HS-27A (cell line): ENCODE measurements at regions not wholly inside any gene's neighbourhood (a gene's known extent, or its start where the extent isn't known, plus 50 kb on each side); places are given as distances from the start of the nearest gene placed in this dataset.

Experiments
- DNase-seq: peaks from one replicate; pipeline ENCODE4 v3.0.0-alpha.2; 2012; ENCODE audit warnings: low read depth, missing footprints

GRCh38 chr22:27003297-27003696, 345.9 kb downstream of the MIAT start:
- no peak for DNase-seq

- no peak for DNase-seq
These were observed 347.0 kb downstream of the MIAT start for GRCh38 chr22:27004434-27004833.

- no peak for DNase-seq
These were observed 351.1 kb downstream of the MIAT start for GRCh38 chr22:27008454-27008853.

GRCh38 chr22:27011133-27011532, 353.7 kb downstream of the MIAT start:
- no peak for DNase-seq

GRCh38 chr22:27011717-27012116, 354.3 kb downstream of the MIAT start:
- DNase-seq = no peak

GRCh38 chr22:27019827-27020226, 362.4 kb downstream of the MIAT start:
- peak; percentile 47 for DNase-seq

- DNase-seq = no peak
These were observed 365.0 kb downstream of the MIAT start for GRCh38 chr22:27022274-27022895.

GRCh38 chr22:27022896-27023361, 365.5 kb downstream of the MIAT start:
- no peak for DNase-seq

- no peak for DNase-seq
These were observed 366.2 kb downstream of the MIAT start for GRCh38 chr22:27023591-27023990.

GRCh38 chr22:27024982-27025381, 367.6 kb downstream of the MIAT start:
- no peak for DNase-seq

- DNase-seq = no peak
These were observed 370.7 kb downstream of the MIAT start for GRCh38 chr22:27028093-27028492.

GRCh38 chr22:27029584-27030130, 372.3 kb downstream of the MIAT start:
- no peak for DNase-seq

GRCh38 chr22:27032091-27032761, 374.8 kb downstream of the MIAT start:
- DNase-seq = no peak

GRCh38 chr22:27041745-27042310, 384.4 kb downstream of the MIAT start:
- DNase-seq = no peak

- no peak for DNase-seq
These were observed 385.9 kb downstream of the MIAT start for GRCh38 chr22:27043262-27043661.

- DNase-seq = peak; percentile 53
These were observed 387.9 kb downstream of the MIAT start for GRCh38 chr22:27045103-27045947.

GRCh38 chr22:27046086-27046485, 388.7 kb downstream of the MIAT start:
- no peak for DNase-seq

GRCh38 chr22:27046603-27047002, 389.2 kb downstream of the MIAT start:
- DNase-seq = no peak

GRCh38 chr22:27050771-27051170, 393.4 kb downstream of the MIAT start:
- DNase-seq = no peak

GRCh38 chr22:27051407-27051806, 394.0 kb downstream of the MIAT start:
- DNase-seq = no peak

- DNase-seq = no peak
These were observed 400.3 kb downstream of the MIAT start for GRCh38 chr22:27057717-27058116.

- DNase-seq = no peak
These were observed 402.8 kb downstream of the MIAT start for GRCh38 chr22:27060190-27060589.
